H4 (cell line): ENCODE measurements at regions not wholly inside any gene's neighbourhood (a gene's known extent, or its start where the extent isn't known, plus 50 kb on each side); places are given as distances from the start of the nearest gene placed in this dataset.
"Not testable (repeated sequence)": the region's sequence is repeated elsewhere in the genome, so short reads cannot be mapped to it uniquely, and the experiment has no call there.

Source experiments
- DNase-seq: peaks from one replicate; pipeline ENCODE4 v3.0.0-alpha.2; 2015; ENCODE audit warnings: low spot score

DNA sequence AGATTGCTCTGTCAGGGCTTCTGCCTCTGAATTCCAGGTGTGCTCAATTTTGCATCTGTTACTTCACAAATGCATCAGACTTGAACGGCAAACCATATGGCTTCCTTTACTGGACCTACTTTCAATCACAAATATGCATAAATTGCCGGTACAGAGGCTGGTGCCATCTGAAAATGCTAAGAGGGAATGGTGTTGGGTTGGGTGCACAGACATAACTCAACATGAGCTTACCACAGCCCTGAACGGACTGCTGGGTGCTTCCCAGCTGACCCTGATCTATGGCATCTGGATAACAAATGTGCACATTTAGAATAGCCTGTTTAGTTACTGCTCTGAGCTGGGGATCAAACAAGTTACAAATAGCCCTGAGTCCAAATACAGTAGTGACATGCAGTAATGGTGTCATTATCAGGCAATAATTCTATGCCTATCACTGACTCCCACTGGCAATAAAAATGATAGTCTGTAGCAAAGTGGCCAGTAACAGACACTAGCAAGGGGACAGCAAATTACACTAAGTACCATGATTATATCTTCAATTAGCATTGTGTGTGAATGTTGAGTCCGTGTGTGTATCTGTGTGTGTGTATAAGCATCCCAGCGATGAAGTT is 927.3 kb downstream of the DIAPH3 start:
- no peak for DNase-seq

GRCh38 chr13:59236944-59237343 is 926.8 kb downstream of the DIAPH3 start:
- no peak for DNase-seq

- DNase-seq, result peak; percentile 10
Measured at GRCh38 chr13:59247171-59247570, 916.6 kb downstream of the DIAPH3 start.

DNA sequence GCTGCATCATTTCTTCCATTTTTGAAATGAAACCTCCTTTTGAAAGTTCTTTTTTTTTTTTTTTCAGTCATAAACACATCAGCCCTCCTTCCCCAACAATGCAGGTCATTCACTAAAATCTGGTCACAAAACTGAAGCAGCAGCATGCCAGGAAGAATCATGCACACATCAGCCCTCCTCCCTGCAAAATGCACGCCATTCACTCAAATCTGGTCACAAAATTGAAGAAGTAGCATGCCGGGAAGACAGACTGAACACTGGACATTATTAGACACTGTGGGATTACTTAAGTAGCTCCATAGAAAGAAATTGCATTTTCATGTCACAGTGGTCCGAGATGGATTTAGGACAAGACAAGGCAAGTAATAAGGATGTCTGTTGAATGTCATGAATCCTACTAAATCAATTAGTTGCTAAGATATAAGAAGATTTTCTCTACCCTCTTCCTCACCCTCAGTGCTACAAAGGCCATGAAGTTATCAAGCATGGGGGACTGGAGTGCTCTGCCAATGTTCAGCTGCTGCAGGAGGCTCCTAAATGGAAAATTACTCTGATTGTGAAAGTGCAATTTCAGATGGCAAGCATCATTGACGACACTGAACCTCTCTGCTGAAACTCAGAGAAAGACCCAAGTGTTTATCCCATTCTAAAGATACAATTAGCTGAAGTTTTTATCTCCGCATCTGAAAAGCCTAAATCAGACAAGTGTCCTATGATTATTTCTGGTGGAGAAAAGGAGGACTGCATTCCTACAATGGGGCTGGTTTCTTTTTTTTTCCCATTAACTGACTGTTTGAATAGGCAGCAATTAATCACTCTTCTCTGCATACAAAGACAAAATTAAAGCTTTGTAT is 913.2 kb downstream of the DIAPH3 start:
- no peak for DNase-seq

DNA sequence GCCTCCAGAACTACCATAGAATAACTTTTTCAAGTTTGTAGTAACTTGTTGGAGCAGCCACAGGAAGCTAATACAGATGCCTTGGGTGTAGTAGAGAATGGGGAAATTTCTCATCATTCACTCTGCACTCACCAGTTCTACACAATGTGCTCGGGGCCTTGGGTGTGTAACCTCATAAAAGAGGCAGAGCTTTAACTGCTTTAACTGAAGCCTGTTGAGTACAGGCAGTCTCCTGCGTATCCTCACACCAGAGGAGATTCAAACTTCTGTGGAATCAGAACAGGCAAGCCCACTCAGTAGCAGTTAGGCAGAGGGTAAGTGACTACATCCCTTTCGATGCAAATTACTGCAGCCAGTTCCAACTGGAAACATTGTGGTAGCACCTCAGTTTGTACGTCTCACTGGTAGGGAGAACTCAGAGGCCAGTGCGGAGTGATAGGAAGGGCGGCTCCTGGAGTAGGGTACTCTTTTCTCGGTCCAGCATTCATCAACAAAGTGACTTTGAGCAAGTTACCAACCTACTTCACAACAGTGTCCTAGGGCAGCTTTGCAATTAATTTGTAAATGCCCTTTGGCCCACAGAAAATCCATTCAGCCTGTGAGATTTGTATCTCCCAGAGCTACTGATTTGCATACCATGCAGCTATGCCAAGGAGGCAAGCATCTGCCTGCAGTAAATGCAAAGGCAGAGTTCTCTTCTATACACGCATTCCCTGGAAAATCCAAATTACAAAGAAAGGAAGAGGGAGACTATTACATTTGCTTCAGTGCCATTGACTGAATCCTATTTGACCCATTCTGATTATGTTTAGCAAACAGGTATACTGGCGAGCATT is 904.3 kb downstream of the DIAPH3 start:
- no peak for DNase-seq

DNA sequence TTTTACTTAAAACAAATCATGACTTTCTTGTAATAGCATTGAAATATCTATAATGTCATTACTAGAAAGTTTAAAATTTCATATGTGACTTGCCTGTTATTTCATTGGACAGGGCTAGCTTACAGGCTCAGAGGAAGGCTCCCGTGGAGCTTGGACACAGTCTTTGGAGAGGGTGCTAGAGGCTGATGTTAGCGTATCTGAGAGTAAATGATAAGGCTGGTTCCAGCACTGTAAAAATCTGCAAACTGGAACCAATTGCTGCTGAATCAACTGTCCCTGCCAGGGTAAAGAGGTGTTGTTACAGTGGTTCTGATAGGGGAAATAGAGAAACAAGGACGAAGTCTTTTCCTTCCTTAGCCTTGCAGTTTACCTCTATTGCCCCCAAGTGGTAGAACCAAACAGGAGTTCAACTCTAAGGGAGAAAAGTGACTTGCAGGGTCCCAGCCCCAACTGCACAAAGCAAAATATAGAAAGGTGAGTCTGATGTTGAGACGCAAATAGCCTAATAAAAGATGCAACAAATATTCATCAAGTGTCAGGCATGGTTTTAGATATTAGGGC is 901.7 kb downstream of the DIAPH3 start:
- no peak for DNase-seq

- no peak for DNase-seq
Measured at GRCh38 chr13:59263531-59263930, 900.2 kb downstream of the DIAPH3 start.

- DNase-seq, result no peak
Measured at GRCh38 chr13:59266478-59267063, 897.2 kb downstream of the DIAPH3 start.

DNA sequence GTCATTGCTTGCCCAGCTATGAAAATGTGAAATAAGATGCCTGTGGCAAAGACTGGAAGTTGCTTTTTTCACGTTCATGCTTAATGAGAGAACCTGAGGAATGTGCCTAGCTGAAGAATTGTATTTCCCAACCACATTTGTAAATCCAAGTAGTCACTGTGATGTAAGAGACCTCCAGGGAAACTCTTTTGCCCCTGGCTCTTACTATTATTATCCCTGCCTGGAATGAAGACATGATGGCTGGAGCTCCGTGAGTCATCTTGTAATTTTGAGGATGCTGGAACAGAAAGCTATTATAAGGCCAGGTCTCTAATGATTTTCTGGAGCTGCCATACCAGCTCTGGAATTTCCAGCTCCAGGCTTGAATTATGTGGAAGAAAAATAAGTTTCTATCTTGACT is 894.3 kb downstream of the DIAPH3 start:
- DNase-seq, result peak; percentile 83

DNA sequence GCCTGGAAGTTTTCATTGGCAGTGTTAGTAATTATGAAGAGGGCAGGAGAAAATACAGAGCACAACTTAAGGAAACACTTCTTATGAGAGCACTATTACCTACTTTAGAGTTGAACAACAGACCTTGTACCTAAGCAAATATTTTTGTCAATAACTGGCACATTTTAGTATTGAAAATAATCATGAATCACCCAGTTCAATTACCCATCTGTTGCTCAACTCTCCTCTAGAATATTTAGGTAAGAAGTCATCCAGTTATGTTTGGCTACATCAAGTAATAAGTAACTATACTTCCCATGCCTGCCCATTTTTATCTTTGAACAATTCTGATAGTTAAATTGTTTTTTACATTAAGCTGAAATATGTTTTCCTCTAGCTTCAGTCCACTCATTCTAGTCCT is 893.4 kb downstream of the DIAPH3 start:
- DNase-seq, result no peak

GRCh38 chr13:59274958-59275727 is 888.6 kb downstream of the DIAPH3 start:
- no peak for DNase-seq

- DNase-seq, result no peak
Measured at GRCh38 chr13:59276436-59276835, 887.3 kb downstream of the DIAPH3 start.

DNA sequence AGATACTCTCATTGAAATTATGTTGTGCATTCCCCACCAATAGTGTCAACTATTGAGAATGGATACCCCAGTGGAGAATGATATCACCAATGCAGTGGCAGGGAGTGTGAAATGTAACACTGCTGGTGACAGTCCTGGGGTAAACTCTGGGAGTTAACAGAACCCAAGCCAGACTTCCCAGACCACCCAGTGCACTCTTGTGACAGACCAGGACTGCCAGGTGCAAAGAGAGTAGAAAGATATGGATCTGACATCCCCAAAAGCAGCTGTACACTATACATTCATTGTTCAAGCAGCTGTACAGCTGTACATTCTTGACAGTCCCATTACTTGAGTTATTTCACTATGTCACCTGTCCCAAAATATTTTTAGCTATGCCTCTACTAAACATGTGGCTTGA is 886.6 kb downstream of the DIAPH3 start:
- no peak for DNase-seq

GRCh38 chr13:59279028-59279427 is 884.7 kb downstream of the DIAPH3 start:
- DNase-seq, result no peak

DNA sequence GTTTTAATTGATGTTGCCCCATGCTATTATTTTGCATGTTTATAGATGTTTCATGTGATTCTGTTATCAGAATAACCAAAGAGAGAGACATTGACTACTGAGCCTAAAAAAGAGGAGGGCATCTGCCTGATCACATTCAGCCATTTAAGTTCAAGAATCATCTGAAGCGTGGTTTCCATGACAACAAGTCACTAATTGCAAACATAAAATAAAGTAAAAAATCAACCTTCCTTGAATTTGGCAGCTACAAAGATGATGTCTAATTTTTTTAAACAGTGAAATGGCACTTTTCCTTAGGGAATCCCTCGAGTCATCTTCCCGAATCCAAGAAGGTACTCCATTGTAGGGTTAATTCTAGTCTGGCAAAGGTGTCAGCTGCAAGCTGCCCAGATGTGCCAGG is 884.2 kb downstream of the DIAPH3 start:
- no peak for DNase-seq

GRCh38 chr13:59280297-59280696 is 883.4 kb downstream of the DIAPH3 start:
- DNase-seq, result no peak

- no peak for DNase-seq
Measured at GRCh38 chr13:59281453-59281852, 882.3 kb downstream of the DIAPH3 start.

- not testable (repeated sequence) for DNase-seq
Measured at GRCh38 chr13:59292240-59292639, 871.5 kb downstream of the DIAPH3 start.

DNA sequence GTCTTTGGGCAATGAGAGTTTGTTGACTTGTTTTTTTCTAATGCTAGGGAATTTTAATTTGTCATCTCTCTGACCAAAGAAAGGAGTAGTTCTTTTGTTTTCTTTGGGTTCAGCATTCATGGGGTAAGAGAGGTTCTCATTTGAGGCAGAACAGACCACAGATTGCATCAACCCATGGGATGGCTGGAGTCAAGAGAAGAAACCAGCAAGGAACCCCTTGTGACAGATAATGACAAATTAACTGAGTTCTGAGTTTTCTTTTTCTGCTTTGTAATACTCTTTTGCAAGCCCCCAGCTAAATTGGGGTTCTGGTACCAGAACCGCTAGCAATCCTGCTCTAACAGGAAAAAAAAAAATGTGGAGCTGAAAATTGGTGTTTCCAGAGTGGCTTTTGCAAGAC is 864.1 kb downstream of the DIAPH3 start:
- no peak for DNase-seq

DNA sequence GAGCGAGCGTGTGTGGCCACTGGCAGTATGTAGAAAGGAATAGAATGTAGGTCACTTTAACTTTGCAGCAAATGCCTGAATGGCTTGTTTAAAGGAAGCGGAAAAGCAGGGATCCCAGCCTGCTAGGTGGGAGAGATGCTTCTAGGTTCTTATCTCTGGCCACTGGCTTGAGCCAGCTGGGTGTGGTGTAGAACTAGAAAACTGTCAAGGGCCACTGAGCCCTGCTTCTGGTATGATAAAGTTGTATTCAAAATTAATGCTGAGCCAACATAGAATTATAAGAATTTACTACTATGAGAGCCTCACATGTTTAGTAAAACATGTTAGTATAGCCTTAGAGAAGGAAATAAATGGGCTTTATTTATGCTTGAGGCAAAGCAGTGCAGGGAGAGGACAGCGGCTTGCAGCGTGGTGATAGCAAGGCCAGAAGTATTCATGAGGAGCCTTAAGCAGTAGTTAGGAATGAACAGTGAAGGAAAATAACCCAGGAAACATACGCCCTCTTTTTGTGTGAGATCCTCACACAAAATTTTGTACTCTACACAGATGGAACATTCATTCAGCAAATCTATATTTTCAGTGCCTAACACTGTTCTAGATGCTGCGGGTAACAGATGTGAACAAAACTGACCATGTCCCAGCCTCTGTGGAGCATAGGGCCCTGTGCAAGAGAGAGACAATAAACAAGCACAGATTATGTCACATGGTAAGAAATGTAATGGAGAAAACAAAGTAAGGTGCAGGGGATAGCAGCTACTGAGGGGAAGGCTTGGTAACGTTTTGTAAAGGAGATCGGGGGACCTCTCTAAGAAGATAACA is 863.2 kb downstream of the DIAPH3 start:
- DNase-seq, result no peak
